ENCODE measurements at regions not wholly inside any gene's neighbourhood (a gene's known extent, or its start where the extent isn't known, plus 50 kb on each side); places are given as distances from the start of the nearest gene placed in this dataset.

DNA sequence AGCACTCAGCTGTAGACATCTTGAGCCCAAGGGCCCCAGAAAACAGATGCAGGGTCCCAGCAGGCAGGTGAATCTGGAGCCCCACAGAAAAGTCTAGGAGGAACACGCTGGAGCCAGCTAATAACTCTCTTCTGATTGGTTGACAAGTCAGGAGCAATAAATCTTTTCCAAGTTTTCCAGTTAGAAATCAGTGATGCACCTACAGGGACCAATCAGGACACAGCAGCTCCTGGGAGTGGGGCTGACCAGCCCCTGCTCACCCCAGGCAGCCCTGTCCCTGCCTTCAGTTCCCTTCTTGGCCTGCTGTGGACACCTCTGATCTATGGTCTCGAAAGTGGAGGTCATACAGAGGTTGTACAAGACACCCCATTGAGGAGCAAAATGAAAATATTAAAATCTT, 75.7 kb downstream of the KCNF1 start:
- TF ChIP-seq, protein P1, sequence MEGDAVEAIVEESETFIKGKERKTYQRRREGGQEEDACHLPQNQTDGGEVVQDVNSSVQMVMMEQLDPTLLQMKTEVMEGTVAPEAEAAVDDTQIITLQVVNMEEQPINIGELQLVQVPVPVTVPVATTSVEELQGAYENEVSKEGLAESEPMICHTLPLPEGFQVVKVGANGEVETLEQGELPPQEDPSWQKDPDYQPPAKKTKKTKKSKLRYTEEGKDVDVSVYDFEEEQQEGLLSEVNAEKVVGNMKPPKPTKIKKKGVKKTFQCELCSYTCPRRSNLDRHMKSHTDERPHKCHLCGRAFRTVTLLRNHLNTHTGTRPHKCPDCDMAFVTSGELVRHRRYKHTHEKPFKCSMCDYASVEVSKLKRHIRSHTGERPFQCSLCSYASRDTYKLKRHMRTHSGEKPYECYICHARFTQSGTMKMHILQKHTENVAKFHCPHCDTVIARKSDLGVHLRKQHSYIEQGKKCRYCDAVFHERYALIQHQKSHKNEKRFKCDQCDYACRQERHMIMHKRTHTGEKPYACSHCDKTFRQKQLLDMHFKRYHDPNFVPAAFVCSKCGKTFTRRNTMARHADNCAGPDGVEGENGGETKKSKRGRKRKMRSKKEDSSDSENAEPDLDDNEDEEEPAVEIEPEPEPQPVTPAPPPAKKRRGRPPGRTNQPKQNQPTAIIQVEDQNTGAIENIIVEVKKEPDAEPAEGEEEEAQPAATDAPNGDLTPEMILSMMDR (IDR thresholded peaks at IDR 0.05), result no peak
- no peak for TF ChIP-seq EZH2 (IDR thresholded peaks at IDR 0.05)

Measured in neural progenitor cell (in vitro differentiated cells).